ENCODE measurements at regions not wholly inside any gene's neighbourhood (a gene's known extent, or its start where the extent isn't known, plus 50 kb on each side); places are given as distances from the start of the nearest gene placed in this dataset.

DNA sequence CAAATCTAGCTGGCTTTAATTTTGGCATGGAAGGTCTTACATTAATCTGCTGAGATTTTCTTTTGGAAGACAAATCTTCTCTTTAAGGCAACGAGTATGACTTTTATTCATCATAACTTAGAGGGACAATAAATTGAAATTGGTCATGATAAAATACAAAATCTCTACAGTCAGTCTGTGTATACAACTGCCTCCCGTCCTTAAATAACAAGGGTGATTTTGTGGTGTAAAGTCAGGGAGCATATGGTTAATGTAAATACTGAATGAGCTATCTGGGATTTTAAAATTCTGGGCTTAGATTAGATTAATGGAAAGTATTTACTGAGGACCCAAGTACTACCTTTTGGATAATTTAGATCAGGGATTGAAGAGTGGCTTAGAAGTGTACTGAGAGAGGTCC lies 328.4 kb upstream of the HAND2 start:
- no peak overlapping the region for H3K4me3 ChIP-seq
- H3K27ac ChIP-seq: no peak overlapping the region
- ATAC-seq (ENCODE audit: low FRiP score in 2 of 2) (no peak), DNase-seq (no peak)
- H3K4me1 ChIP-seq: no peaks in the 10 kb centered on the region
- H3K36me3 ChIP-seq: no peaks in the 10 kb centered on the region
- no peaks in the 10 kb centered on the region for H3K9me3 ChIP-seq
- peaks cover 0 to 4% (median 0%) of the 10 kb centered on the region in 4 donors for H3K27me3 ChIP-seq
- 77 to 84% methylated on average over 2 of the region's 2 CpGs for WGBS, 2 donors
- TF ChIP-seq POLR2AphosphoS5 (IDR thresholded peaks at IDR 0.05) (no peak), EP300 (IDR thresholded peaks at IDR 0.05) (no peak), POLR2A (IDR thresholded peaks at IDR 0.05) (no peak)
- TF ChIP-seq, protein P1, sequence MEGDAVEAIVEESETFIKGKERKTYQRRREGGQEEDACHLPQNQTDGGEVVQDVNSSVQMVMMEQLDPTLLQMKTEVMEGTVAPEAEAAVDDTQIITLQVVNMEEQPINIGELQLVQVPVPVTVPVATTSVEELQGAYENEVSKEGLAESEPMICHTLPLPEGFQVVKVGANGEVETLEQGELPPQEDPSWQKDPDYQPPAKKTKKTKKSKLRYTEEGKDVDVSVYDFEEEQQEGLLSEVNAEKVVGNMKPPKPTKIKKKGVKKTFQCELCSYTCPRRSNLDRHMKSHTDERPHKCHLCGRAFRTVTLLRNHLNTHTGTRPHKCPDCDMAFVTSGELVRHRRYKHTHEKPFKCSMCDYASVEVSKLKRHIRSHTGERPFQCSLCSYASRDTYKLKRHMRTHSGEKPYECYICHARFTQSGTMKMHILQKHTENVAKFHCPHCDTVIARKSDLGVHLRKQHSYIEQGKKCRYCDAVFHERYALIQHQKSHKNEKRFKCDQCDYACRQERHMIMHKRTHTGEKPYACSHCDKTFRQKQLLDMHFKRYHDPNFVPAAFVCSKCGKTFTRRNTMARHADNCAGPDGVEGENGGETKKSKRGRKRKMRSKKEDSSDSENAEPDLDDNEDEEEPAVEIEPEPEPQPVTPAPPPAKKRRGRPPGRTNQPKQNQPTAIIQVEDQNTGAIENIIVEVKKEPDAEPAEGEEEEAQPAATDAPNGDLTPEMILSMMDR (IDR thresholded peaks at IDR 0.05): no peak

DNA sequence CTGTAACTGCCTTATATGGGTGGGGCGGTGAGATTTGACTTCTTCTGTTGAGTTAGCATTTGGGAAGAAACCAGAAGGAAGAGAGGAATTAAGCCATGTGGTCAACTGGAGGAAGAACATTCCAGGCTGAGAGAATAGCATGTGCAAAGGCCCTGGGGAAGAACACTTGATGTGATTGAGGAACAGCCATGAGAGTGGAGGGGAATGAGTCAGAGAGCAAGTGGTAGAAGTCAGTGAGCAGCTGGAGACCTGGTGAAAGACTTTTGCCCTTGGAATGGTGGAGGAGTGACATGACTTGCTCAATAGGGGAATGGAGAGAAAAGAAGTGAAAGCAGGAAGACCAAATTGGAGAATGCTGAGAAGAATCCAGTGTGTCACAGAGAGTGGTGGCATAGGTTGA lies 327.8 kb upstream of the HAND2 start:
- peaks cover 0 to 4% (median 0%) of the 10 kb centered on the region in 4 donors for H3K27me3 ChIP-seq
- 85 to 86% methylated on average over 1 of the region's 1 CpG for WGBS, 2 donors
- H3K4me3 ChIP-seq: no peak overlapping the region
- no peak for ATAC-seq (ENCODE audit: low FRiP score in 2 of 2)
- no peak overlapping the region for H3K27ac ChIP-seq
- TF ChIP-seq, protein P1 (IDR thresholded peaks at IDR 0.05): no peak
- no peaks in the 10 kb centered on the region for H3K4me1 ChIP-seq
- no peaks in the 10 kb centered on the region for H3K36me3 ChIP-seq
- DNase-seq: no peak
- H3K9me3 ChIP-seq: no peaks in the 10 kb centered on the region

DNA sequence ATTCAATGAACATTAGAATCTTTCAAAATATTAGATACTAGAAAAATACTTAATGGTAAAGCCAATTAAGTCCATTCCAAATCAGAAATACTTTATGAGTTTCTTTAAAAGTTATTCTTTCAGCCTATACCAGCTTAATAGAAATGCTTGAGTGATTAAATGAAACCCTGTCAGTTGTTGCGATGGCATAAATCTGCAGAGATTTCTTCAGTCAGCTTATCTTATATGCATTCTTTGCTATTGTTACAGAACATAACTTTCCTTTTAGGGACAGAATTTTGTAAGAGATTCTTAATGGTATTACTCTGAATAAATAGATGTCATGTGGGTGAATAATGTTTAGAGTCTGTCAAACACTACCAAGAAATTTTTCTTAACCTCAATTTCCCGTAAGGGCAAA lies 325.0 kb upstream of the HAND2 start:
- WGBS, 2 donors: 81 to 88% methylated on average over 2 of the region's 2 CpGs
- ATAC-seq (ENCODE audit: low FRiP score in 2 of 2) (no peak), DNase-seq (no peak)
- Histone ChIP-seq H3K9me3 (no peaks in the 10 kb centered on the region), H3K36me3 (no peaks in the 10 kb centered on the region), H3K4me3 (no peak overlapping the region), H3K27ac (no peak overlapping the region), H3K27me3 (peaks cover 0 to 4% (median 0%) of the 10 kb centered on the region in 4 donors), H3K4me1 (no peaks in the 10 kb centered on the region)
- TF ChIP-seq POLR2AphosphoS5 (IDR thresholded peaks at IDR 0.05) (no peak), EP300 (IDR thresholded peaks at IDR 0.05) (no peak), POLR2A (IDR thresholded peaks at IDR 0.05) (no peak)
- TF ChIP-seq, protein P1 (IDR thresholded peaks at IDR 0.05): no peak

DNA sequence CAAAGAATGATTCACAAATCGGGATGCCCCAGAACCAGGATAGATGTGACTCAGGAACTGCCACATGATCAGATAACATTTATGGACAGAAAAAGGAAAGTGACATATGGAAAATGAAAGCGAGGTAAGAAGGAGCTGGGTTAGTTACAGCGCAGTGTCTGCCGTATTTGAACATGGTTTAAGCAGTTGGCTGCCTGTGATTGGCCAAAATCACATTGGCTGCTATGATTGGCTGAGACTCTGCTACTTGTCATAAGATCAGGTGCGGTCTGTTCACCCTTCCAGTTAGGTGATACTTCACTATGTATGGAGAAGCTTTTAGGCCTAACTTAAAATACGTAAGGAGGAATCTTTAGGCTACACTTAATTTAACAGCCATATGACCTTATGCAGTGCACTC lies 322.7 kb upstream of the HAND2 start:
- Histone ChIP-seq H3K9me3 (no peaks in the 10 kb centered on the region), H3K27ac (no peak overlapping the region), H3K36me3 (no peaks in the 10 kb centered on the region), H3K27me3 (no peaks in the 10 kb centered on the region), H3K4me1 (no peaks in the 10 kb centered on the region), H3K4me3 (no peak overlapping the region)
- ATAC-seq (ENCODE audit: low FRiP score in 2 of 2) (no peak), DNase-seq (no peak)
- 92 to 94% methylated on average over 6 of the region's 6 CpGs for WGBS, 2 donors
- no peak for TF ChIP-seq POLR2A (IDR thresholded peaks at IDR 0.05)
- TF ChIP-seq, protein P1 (IDR thresholded peaks at IDR 0.05): no peak
- TF ChIP-seq POLR2AphosphoS5 (IDR thresholded peaks at IDR 0.05): no peak
- no peak for TF ChIP-seq EP300 (IDR thresholded peaks at IDR 0.05)

DNA sequence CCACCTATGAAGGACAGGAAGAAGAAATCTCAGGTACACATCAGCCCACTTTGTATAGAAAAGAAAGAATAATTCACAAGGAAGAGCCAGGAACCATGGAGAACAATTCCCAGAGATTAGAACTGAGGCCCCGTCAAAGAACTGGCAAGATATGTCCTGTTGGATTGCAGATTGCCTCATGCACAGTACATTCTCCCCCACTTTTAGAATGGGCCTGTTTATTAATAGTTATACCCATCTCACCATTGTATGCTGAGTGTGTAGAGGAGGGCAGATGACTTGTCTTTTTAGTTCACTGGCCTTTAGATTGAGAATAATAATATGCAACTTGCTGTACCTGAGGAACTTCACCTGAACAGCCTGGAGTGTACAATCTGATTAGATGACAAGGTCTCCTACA lies 315.6 kb upstream of the HAND2 start:
- peaks cover 0 to 3% (median 0%) of the 10 kb centered on the region in 4 donors for H3K9me3 ChIP-seq
- H3K4me3 ChIP-seq: no peak overlapping the region
- WGBS, 2 donors: 58 to 72% methylated on average over 1 of the region's 1 CpG
- H3K27ac ChIP-seq: no peak overlapping the region
- H3K27me3 ChIP-seq: no peaks in the 10 kb centered on the region
- H3K36me3 ChIP-seq: no peaks in the 10 kb centered on the region
- TF ChIP-seq, protein P1 (IDR thresholded peaks at IDR 0.05): no peak
- TF ChIP-seq POLR2AphosphoS5 (IDR thresholded peaks at IDR 0.05) (no peak), POLR2A (IDR thresholded peaks at IDR 0.05) (no peak), EP300 (IDR thresholded peaks at IDR 0.05) (no peak)
- no peak for ATAC-seq (ENCODE audit: low FRiP score in 2 of 2)
- DNase-seq: no peak
- no peaks in the 10 kb centered on the region for H3K4me1 ChIP-seq
